Mesodermal cell (in vitro differentiated cells): ENCODE measurements at regions not wholly inside any gene's neighbourhood (a gene's known extent, or its start where the extent isn't known, plus 50 kb on each side); places are given as distances from the start of the nearest gene placed in this dataset.

Experiments used
- H3K27ac ChIP-seq: 2 replicates; pipeline ENCODE4 v1.7.0; 2013; ENCODE audit warnings: mild to moderate bottlenecking, low read depth, low read length, moderate library complexity; ENCODE audit not compliant: severe bottlenecking
- H3K36me3 ChIP-seq: 2 replicates; pipeline ENCODE4 v1.7.1; 2013; ENCODE audit warnings: mild to moderate bottlenecking, low read length, moderate library complexity; ENCODE audit not compliant: control insufficient read depth, insufficient read depth
- H3K4me1 ChIP-seq: one replicate; pipeline ENCODE4 v1.7.1; 2013; ENCODE audit warnings: mild to moderate bottlenecking, low read length; ENCODE audit not compliant: insufficient read depth, control insufficient read depth, poor library complexity, severe bottlenecking
- H3K4me3 ChIP-seq: 2 replicates; pipeline ENCODE4 v1.7.0; 2013; ENCODE audit warnings: low read length, control low read depth, mild to moderate bottlenecking; ENCODE audit not compliant: insufficient read depth, poor library complexity, severe bottlenecking; ENCODE audit errors: extremely low read depth
- H3K9me3 ChIP-seq: 2 replicates; pipeline ENCODE4 v1.7.1; 2013; ENCODE audit warnings: mild to moderate bottlenecking, low read length, moderate library complexity; ENCODE audit not compliant: control insufficient read depth
- WGBS, 2 experiments: methylation state at CpG; one replicate each; pipeline ENCODE4 v1.1.5; 2013; ENCODE audit warnings: missing lambda C conversion rate in 2 of 2; ENCODE audit not compliant: insufficient coverage in 2 of 2; 5-methylcytosine and 5-hydroxymethylcytosine counted together

DNA sequence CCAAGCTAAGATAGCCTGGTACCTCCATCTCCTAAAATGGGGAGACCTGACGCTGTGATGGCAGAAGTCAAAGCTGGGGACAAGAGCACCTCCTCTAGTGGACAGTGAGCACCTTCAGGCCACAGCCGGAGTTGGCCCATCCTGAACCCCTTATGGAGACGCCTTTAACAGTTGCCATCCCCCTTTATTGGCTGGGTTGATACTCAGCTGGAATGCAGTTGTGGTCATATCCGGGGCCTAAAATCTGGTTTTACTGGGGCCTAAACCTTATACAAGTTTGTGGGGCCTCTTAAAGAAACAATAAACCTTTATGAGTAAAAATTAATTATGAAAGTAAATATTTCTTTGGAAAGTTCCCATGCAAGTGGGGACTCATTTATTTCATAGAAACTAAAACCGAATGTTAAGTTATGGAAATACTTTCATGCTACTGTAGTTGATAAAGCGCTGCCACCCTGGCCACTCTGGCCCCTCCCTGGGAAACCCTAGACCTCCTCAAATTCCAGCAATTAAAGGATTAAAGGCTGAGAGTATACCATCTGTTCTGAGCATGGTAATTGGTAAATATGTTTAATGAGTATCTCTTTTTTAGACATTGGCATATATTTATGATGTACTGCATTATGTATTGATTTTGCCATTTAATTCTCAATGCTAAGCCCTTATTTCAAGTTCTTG is 95.1 kb upstream of the SASH1 start:
- 92 to 98% methylated on average over 3 to 5 of the region's 6 CpGs for WGBS, 2 experiments
- H3K4me3 ChIP-seq = no peak overlapping the region
- H3K4me1 ChIP-seq = no peaks in the 10 kb centered on the region
- H3K27ac ChIP-seq = no peak overlapping the region
- no peaks in the 10 kb centered on the region for H3K36me3 ChIP-seq
- no peaks in the 10 kb centered on the region for H3K9me3 ChIP-seq

GRCh38 chr6:148249160-148249559 is 93.5 kb upstream of the SASH1 start:
- H3K9me3 ChIP-seq = no peaks in the 10 kb centered on the region
- 81 to 90% methylated on average over 6 of the region's 6 CpGs for WGBS, 2 experiments
- no peaks in the 10 kb centered on the region for H3K36me3 ChIP-seq
- H3K4me1 ChIP-seq = no peaks in the 10 kb centered on the region
- H3K4me3 ChIP-seq = no peak overlapping the region
- no peak overlapping the region for H3K27ac ChIP-seq

DNA sequence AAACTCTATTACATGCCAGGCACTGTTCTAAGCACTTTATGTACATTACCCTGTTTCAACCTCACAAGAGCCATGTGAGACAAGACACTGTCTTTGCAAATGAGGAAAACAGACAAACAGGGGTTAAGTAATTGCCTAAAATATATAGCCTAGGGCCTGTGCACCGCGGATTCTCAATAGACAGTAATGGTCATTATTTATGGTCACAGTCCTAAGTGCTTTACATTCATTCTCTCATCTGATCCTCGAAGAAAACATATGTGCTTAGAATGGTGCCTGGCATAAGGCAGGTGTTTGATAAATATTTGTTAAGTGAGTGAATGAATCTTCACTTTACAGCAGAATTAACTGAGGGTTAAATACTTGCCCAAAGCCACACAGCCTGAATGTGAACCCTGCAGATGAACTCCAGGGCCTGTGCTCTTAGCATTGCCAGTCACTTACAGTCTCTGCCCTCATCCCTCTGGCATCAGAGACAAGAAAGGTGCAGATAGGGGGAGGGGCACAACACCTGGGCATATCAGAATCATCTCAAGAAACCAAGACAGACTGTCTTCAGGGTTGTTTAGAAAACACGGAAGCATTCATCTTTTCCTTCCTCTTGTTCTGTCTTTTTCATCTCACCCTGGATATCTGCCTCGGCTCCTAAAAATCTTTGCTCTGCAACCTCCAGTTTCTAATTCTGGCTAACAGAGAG is 92.8 kb upstream of the SASH1 start:
- no peak overlapping the region for H3K4me3 ChIP-seq
- no peaks in the 10 kb centered on the region for H3K36me3 ChIP-seq
- 82 to 93% methylated on average over 4 of the region's 5 CpGs for WGBS, 2 experiments
- no peak overlapping the region for H3K27ac ChIP-seq
- no peaks in the 10 kb centered on the region for H3K4me1 ChIP-seq
- H3K9me3 ChIP-seq = no peaks in the 10 kb centered on the region

- 73 to 94% methylated on average over 2 to 3 of the region's 4 CpGs for WGBS, 2 experiments
- H3K4me3 ChIP-seq = no peak overlapping the region
Observed at GRCh38 chr6:148250975-148251685, 91.5 kb upstream of the SASH1 start.

DNA sequence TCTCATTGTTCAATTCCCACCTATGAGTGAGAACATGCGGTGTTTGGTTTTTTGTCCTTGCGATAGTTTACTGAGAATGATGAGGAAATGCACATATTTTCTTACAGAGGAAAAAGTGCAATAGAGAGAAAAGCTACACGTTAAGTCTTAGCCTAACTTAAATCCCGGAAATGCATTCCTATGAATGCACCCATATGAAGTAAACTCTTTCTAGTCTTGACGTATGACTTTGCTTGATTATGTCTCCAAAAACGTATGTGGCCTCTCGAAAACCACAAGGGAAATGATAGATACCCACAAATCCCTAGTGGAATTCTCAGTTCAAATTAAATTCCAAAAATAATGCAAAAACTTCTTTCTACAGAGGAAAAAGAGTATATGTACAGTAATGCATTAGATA is 90.7 kb upstream of the SASH1 start:
- no peaks in the 10 kb centered on the region for H3K4me1 ChIP-seq
- H3K9me3 ChIP-seq = no peaks in the 10 kb centered on the region
- no peak overlapping the region for H3K4me3 ChIP-seq
- H3K27ac ChIP-seq = no peak overlapping the region
- WGBS, 2 experiments = 97 to 100% methylated on average over 3 of the region's 7 CpGs
- no peaks in the 10 kb centered on the region for H3K36me3 ChIP-seq

More at GRCh38 chr6:148250975-148251685, 91.5 kb upstream of the SASH1 start:
- H3K9me3 ChIP-seq = no peaks in the 10 kb centered on the region
- no peaks in the 10 kb centered on the region for H3K4me1 ChIP-seq
- H3K27ac ChIP-seq = no peak overlapping the region
- no peaks in the 10 kb centered on the region for H3K36me3 ChIP-seq

- 88 to 95% methylated on average over 6 of the region's 6 CpGs for WGBS, 2 experiments
- no peaks in the 10 kb centered on the region for H3K9me3 ChIP-seq
- no peaks in the 10 kb centered on the region for H3K4me1 ChIP-seq
- H3K36me3 ChIP-seq = no peaks in the 10 kb centered on the region
- H3K4me3 ChIP-seq = no peak overlapping the region
- H3K27ac ChIP-seq = no peak overlapping the region
Observed at GRCh38 chr6:148257810-148258209, 84.8 kb upstream of the SASH1 start.

DNA sequence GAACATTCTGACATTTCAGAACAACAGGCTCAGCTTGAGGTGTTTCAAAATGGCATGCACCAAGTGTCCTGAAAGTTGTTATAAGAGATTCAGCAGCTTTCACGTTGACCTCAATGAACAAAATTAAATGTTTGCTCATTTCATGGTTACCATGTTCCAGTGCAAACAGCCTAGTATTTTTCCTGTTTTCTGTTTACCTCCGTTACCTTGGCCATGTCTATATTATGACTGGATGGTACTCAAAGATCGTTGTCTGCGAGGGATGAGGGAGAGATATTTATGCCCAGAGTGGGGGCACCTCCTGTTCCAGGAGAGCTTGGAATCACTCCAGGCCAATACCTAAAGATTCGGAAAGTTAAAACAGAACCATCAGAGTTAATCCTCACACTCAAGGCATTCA is 83.8 kb upstream of the SASH1 start:
- Histone ChIP-seq H3K4me1 (no peaks in the 10 kb centered on the region), H3K4me3 (no peak overlapping the region), H3K27ac (no peak overlapping the region), H3K36me3 (no peaks in the 10 kb centered on the region), H3K9me3 (no peaks in the 10 kb centered on the region)
- WGBS, 2 experiments = 97 to 100% methylated on average over 1 to 3 of the region's 5 CpGs

DNA sequence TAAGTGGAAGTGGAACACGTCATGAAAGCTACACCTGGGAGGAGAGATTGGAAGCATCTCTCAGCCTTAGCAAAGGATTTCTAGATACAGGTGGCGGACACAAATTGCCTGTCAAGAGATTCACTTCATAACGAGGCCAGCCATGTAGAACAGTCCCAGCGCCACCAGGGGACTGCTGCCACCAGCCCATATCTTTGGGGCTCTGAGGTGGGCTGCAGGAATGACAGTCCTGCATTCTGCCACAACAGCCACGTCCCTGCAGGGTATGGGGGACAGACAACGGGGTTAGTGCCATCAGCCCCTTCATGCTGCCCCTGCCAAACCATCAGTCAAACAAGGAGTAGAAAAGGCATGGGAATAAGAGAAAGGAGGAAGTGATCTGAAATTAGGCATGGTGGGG is 81.2 kb upstream of the SASH1 start:
- Histone ChIP-seq H3K27ac (no peak overlapping the region), H3K4me3 (no peak overlapping the region)
- 70 to 71% methylated on average over 4 to 6 of the region's 6 CpGs for WGBS, 2 experiments

GRCh38 chr6:148263010-148263409 is 79.6 kb upstream of the SASH1 start:
- Histone ChIP-seq H3K4me1 (peaks cover 7% of the 10 kb centered on the region), H3K4me3 (no peak overlapping the region), H3K9me3 (no peaks in the 10 kb centered on the region), H3K36me3 (no peaks in the 10 kb centered on the region), H3K27ac (no peak overlapping the region)
- 83 to 87% methylated on average over 2 of the region's 3 CpGs for WGBS, 2 experiments

More for the DNA sequence above, 81.2 kb upstream of the SASH1 start:
- Histone ChIP-seq H3K4me1 (no peaks in the 10 kb centered on the region), H3K36me3 (no peaks in the 10 kb centered on the region), H3K9me3 (no peaks in the 10 kb centered on the region)

DNA sequence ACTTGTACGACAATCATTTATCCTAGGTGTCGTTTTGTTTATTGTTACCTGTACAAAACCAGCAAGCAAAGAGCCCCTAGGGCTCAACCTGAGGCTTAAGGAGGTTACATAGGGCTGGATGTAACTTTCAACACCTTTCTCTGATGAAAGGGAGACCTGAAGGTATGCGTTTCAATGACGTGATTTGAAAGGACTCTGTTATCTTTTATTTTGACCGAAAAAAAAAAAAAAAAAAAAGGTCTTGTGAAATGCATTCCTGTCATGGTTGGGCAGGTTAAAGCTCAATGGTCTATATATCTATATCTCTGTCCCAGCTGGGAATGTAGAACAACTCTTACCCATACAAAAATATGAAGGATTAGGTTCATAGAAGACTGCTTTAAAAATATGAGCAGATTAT is 78.7 kb upstream of the SASH1 start:
- Histone ChIP-seq H3K9me3 (no peaks in the 10 kb centered on the region), H3K4me3 (no peak overlapping the region), H3K27ac (no peak overlapping the region), H3K36me3 (no peaks in the 10 kb centered on the region), H3K4me1 (peaks cover 16% of the 10 kb centered on the region)
- no CpG with 5 or more reads among the region's 5 CpGs for whole genome bisulfite sequencing, 2 experiments
